SJSA1 (cell line): ENCODE measurements at regions not wholly inside any gene's neighbourhood (a gene's known extent, or its start where the extent isn't known, plus 50 kb on each side); places are given as distances from the start of the nearest gene placed in this dataset.
A peak's percentile ranks its signal among the peaks of the same experiment; 100 is the strongest.
"Not testable (repeated sequence)": the region's sequence is repeated elsewhere in the genome, so short reads cannot be mapped to it uniquely, and the experiment has no call there.

Source experiments
- DNase-seq, 2 experiments: peaks; one replicate each; pipeline ENCODE4 v3.0.0-alpha.2; 2015 to 2020; ENCODE audit warnings: low spot score in 2 of 2, low read depth in 1 of 2
- H3K27ac ChIP-seq: fragments of 250-450 bp; sonication (Bioruptor Pico); 2 replicates; pipeline ENCODE4 v1.5.1; 2020; ENCODE audit warnings: mild to moderate bottlenecking, moderate library complexity
- H3K27me3 ChIP-seq: fragments of 250-450 bp; sonication (Bioruptor Pico); replicated peaks from 2 replicates; pipeline ENCODE4 v1.5.1; 2020; ENCODE audit warnings: mild to moderate bottlenecking, moderate library complexity
- H3K36me3 ChIP-seq: fragments of 250-450 bp; sonication (Bioruptor Pico); 2 replicates; pipeline ENCODE4 v1.5.1; 2020; ENCODE audit warnings: mild to moderate bottlenecking
- H3K4me1 ChIP-seq: fragments of 250-450 bp; sonication (Bioruptor Pico); replicated peaks from 2 replicates; pipeline ENCODE4 v1.6.1; 2021; ENCODE audit warnings: mild to moderate bottlenecking
- H3K4me3 ChIP-seq: fragments of 250-450 bp; sonication (Bioruptor Pico); 2 replicates; pipeline ENCODE4 v1.5.1; 2020; ENCODE audit warnings: mild to moderate bottlenecking
- H3K9me3 ChIP-seq: fragments of 250-450 bp; sonication (Bioruptor Pico); replicated peaks from 2 replicates; pipeline ENCODE4 v1.5.1; 2020; ENCODE audit warnings: mild to moderate bottlenecking

- H3K4me1 ChIP-seq, H3K36me3 ChIP-seq, H3K27me3 ChIP-seq, H3K9me3 ChIP-seq, DNase-seq, H3K4me3 ChIP-seq, H3K27ac ChIP-seq: not testable (repeated sequence)
Observed at GRCh38 chr21:6075627-6076208, 4445.7 kb upstream of the TPTE start.

DNA sequence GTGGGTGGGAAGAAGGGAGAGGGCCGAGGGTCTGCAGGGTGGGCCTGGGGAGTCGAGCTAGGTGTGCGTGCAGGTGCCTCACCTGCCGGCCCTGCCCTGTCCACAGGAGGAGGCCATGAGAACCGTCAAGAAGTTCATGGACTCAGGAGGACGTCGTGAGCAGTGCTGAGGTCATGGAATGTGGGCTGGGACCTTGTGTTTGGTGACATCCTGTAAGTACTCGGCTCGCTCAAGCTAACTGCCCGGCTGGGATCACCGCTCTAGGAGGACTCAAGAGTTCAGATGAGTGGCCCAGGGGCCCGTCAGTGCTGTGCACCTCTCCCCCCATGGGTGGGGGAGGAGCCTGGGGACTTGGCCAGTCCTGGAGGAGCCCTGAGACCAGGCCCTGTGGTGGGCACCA is 4444.0 kb upstream of the TPTE start:
- not testable (repeated sequence) for H3K27me3 ChIP-seq, H3K36me3 ChIP-seq, H3K27ac ChIP-seq, H3K9me3 ChIP-seq, DNase-seq, H3K4me3 ChIP-seq, H3K4me1 ChIP-seq

- H3K4me1 ChIP-seq, H3K36me3 ChIP-seq, H3K27me3 ChIP-seq, H3K9me3 ChIP-seq, H3K4me3 ChIP-seq, H3K27ac ChIP-seq: not testable (repeated sequence)
- DNase-seq, result peak in 1 of 2 experiments; percentile 1
Observed at GRCh38 chr21:6078902-6079301, 4442.5 kb upstream of the TPTE start.

DNA sequence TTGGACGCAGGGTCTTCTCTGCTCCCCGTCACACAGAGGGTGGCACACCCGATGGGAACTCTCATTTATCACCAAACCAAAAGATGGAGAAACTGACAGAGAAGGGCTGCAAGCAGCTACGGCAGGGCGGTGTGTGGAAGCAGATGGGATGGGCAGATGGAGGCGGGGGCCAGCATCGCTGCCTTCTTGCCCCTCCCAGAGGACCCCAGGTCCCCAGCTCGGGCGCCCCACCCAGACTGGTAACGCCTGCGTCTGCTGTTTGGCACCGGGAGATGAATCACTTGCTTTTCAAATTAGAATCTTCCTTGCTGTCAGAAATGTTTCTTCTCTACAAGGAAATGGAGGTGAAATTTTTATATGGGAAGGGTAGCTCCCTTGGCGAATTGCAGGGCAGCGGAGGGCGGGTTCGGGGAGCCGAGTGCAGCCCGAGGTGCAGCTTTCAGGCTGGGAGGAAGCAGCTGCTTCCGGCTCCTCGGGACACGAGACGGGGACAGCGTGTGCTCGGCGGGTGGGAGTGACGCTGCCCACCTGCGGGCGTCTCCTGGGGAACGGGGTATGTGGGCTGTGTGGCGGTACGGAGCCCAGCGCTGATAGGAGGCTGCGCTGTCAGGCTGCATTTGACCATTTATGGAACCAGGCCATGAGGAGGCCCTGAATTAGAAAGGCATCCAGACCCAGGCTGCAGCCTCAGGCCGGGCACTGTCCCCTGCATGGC is 4440.3 kb upstream of the TPTE start:
- not testable (repeated sequence) for DNase-seq, H3K27me3 ChIP-seq, H3K9me3 ChIP-seq

GRCh38 chr21:6082166-6082565 is 4439.2 kb upstream of the TPTE start:
- not testable (repeated sequence) for H3K27ac ChIP-seq, DNase-seq, H3K36me3 ChIP-seq, H3K9me3 ChIP-seq, H3K27me3 ChIP-seq, H3K4me1 ChIP-seq, H3K4me3 ChIP-seq

More for the DNA sequence above, 4440.3 kb upstream of the TPTE start:
- not testable (repeated sequence) for H3K36me3 ChIP-seq, H3K4me1 ChIP-seq, H3K27ac ChIP-seq, H3K4me3 ChIP-seq

GRCh38 chr21:6083574-6084120 is 4437.7 kb upstream of the TPTE start:
- H3K4me3 ChIP-seq, H3K9me3 ChIP-seq, H3K27ac ChIP-seq, H3K36me3 ChIP-seq, H3K27me3 ChIP-seq, DNase-seq, H3K4me1 ChIP-seq: not testable (repeated sequence)

- H3K27me3 ChIP-seq, H3K36me3 ChIP-seq, H3K9me3 ChIP-seq, H3K4me3 ChIP-seq, H3K27ac ChIP-seq, H3K4me1 ChIP-seq, DNase-seq: not testable (repeated sequence)
Observed at GRCh38 chr21:6086038-6086437, 4435.3 kb upstream of the TPTE start.

DNA sequence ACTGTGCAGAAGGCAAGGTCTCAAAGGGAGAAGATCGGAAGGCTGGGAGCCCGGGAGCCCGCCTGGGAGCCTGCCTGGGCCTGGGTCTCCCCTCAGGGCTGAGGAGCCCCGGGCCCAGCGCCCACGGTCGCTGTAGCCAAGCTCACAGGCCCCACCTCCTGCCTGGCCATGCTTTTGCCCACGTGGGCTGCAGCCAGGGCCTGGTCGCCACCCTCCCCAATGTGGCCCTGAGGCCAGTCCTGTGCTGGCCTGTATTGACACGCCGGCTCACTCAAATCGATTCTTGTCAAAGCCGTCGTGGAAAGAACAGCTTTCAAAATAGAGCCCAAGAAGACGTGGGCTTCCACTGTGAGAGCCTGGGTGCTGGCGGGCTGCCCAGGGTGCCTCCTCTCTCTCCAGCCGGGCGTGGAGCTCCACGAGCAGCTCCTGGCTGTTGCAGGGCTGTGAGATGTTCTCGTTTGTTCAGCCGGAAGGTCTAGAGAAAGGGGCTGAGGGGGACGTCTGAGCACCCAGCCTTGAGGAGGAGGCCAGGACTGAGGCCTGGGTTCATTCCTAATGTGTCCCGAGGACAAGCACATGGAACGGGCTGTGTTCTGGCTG is 4433.7 kb upstream of the TPTE start:
- not testable (repeated sequence) for H3K4me1 ChIP-seq, H3K27me3 ChIP-seq, H3K9me3 ChIP-seq, H3K4me3 ChIP-seq, DNase-seq, H3K27ac ChIP-seq, H3K36me3 ChIP-seq

GRCh38 chr21:6090286-6090908 is 4431.0 kb upstream of the TPTE start:
- not testable (repeated sequence) for DNase-seq, H3K4me3 ChIP-seq, H3K27ac ChIP-seq, H3K4me1 ChIP-seq, H3K9me3 ChIP-seq, H3K36me3 ChIP-seq, H3K27me3 ChIP-seq

DNA sequence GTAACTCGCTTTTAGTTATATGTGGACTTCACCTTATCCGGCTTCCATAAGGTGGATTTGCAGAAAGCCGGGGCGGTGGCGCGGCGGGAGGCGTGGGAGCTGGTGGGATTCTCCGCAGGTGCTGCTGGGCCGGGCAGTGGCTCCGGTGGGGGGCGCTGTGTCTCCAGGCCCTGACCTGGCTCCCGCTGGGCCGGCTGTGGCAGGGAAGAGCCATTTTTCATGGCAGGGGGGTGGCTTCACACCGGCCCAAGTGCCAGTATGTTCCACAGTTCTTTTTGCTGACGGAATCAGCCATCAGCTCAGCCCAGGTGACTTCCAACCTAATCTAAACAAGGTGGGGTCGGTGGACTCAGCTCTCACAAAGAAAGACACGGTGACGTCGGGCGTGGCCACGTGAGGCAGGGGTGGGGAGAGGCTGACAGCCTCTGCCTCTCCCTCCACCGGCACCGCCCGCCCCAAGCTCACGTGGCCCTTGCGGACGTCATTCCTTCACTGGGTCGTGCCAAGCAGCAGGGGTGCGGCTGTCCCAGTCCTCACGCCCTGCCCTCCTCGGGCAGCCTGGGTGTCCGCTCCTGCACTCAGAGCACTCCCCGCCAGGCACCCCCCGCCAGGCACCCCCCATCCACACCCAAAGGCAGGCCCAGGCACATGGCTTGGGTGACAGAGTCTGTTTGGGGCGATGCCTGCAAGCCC is 4429.9 kb upstream of the TPTE start:
- not testable (repeated sequence) for H3K4me3 ChIP-seq, H3K4me1 ChIP-seq, H3K9me3 ChIP-seq, H3K27ac ChIP-seq, H3K36me3 ChIP-seq, DNase-seq, H3K27me3 ChIP-seq

- H3K4me3 ChIP-seq, H3K36me3 ChIP-seq, H3K27me3 ChIP-seq, H3K4me1 ChIP-seq, DNase-seq, H3K27ac ChIP-seq, H3K9me3 ChIP-seq: not testable (repeated sequence)
Observed at GRCh38 chr21:6092401-6092800, 4429.0 kb upstream of the TPTE start.

- H3K27me3 ChIP-seq, H3K27ac ChIP-seq, H3K36me3 ChIP-seq, H3K4me3 ChIP-seq, H3K4me1 ChIP-seq, H3K9me3 ChIP-seq: not testable (repeated sequence)
- DNase-seq, result peak in 1 of 2 experiments; percentile 16
Observed at GRCh38 chr21:6093419-6093818, 4428.0 kb upstream of the TPTE start.

DNA sequence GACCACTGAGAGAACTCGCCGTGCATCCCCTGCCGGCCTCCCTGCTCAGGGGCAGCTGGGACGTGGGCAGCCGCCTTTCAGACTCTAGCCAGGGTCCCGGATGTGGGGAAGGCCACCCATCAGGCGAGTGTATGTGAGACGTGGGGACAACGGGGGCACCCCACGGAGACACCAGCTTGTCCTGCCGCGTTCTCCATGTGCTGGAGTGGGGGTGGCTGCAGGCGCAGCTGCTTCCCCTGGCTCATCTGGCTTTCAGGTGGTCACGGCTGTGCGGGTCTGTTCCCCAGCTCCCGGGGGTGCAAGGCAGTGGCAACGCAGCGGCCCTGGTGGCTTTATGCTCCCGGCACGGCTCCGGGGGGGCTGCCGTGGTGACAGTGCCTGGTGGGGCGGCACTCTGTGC is 4427.5 kb upstream of the TPTE start:
- not testable (repeated sequence) for H3K27me3 ChIP-seq, DNase-seq, H3K4me1 ChIP-seq, H3K36me3 ChIP-seq, H3K4me3 ChIP-seq, H3K9me3 ChIP-seq, H3K27ac ChIP-seq

DNA sequence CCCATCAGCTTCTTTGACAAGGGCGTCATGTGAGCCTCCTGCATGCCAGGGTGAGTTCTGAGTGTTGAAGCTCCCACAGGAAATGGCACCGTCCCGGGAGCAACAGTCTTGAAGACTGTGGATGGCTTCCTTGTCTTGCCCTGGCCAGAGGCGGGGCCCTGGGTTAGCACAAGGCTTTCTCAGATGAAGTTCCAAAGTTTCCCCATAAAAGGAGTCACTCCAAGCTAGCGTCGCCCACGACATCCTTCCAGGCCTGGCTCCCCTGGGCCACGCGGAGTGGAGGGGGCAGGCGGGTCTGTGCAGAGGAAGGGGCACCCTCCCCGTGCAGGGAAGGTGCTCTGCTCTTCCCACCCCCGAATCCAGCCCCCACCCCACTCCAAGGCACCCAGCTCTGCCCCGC is 4426.1 kb upstream of the TPTE start:
- not testable (repeated sequence) for H3K9me3 ChIP-seq, DNase-seq, H3K4me3 ChIP-seq, H3K27me3 ChIP-seq, H3K27ac ChIP-seq, H3K4me1 ChIP-seq, H3K36me3 ChIP-seq
